LNCaP clone FGC (cell line): ENCODE measurements at regions not wholly inside any gene's neighbourhood (a gene's known extent, or its start where the extent isn't known, plus 50 kb on each side); places are given as distances from the start of the nearest gene placed in this dataset.

ENCODE experiments used
- DNase-seq: peaks from one replicate; pipeline ENCODE4 v3.0.0-alpha.2; 2011; ENCODE audit warnings: low read depth
- H3K4me3 ChIP-seq: 2 replicates; pipeline ENCODE4 v1.5.1; 2011; ENCODE audit warnings: mild to moderate bottlenecking, low read depth, low read length, control low read depth
- TF ChIP-seq, protein P1 (sequence below): IDR thresholded peaks from 2 replicates; pipeline ENCODE4 v1.5.1; 2012; ENCODE audit warnings: mild to moderate bottlenecking; ENCODE audit not compliant: control insufficient read depth, insufficient read depth; ENCODE audit errors: extremely low read depth

DNA sequence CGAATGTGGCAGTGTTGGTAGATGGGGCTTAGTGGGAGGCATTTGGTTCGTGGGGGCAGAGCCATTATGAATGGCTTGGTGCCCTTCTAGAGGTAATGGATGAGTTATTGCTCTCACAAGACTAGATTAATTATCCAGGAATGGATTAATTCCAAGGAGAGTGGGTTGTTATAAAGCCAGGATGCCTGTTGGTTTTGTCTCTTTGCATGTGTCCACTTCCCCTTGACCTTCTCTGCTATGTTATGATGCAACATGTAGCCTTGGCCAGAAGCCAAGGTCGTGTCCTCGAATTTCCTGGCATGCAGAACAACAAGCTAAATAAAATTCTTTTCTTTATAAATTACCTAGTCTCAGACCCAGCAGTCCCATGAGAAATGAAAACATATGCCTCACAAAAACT lies 111.2 kb upstream of the PLS3 start:
- no peak overlapping the region for H3K4me3 ChIP-seq
- DNase-seq, result no peak
- TF ChIP-seq, protein P1, sequence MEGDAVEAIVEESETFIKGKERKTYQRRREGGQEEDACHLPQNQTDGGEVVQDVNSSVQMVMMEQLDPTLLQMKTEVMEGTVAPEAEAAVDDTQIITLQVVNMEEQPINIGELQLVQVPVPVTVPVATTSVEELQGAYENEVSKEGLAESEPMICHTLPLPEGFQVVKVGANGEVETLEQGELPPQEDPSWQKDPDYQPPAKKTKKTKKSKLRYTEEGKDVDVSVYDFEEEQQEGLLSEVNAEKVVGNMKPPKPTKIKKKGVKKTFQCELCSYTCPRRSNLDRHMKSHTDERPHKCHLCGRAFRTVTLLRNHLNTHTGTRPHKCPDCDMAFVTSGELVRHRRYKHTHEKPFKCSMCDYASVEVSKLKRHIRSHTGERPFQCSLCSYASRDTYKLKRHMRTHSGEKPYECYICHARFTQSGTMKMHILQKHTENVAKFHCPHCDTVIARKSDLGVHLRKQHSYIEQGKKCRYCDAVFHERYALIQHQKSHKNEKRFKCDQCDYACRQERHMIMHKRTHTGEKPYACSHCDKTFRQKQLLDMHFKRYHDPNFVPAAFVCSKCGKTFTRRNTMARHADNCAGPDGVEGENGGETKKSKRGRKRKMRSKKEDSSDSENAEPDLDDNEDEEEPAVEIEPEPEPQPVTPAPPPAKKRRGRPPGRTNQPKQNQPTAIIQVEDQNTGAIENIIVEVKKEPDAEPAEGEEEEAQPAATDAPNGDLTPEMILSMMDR, result no peak

DNA sequence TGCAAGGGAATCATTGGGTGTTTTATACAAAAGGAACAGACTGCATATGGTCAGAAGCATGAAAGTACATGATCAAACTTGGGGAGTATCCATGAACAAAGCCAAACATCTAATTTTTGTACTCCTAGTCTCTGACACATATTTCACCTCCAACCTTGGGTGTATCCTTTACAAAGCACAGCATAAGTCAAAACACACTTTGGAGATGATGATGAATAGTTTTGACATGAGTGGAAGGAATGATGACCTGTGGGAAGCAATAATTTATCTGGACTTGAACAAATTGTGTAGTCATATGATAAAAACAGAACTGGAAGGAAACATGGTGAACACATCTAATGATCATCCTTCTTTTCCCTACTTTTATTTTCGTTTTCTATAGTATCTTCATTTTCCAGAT lies 108.7 kb upstream of the PLS3 start:
- H3K4me3 ChIP-seq, result no peak overlapping the region
- no peak for DNase-seq
- TF ChIP-seq, protein P1, result no peak

DNA sequence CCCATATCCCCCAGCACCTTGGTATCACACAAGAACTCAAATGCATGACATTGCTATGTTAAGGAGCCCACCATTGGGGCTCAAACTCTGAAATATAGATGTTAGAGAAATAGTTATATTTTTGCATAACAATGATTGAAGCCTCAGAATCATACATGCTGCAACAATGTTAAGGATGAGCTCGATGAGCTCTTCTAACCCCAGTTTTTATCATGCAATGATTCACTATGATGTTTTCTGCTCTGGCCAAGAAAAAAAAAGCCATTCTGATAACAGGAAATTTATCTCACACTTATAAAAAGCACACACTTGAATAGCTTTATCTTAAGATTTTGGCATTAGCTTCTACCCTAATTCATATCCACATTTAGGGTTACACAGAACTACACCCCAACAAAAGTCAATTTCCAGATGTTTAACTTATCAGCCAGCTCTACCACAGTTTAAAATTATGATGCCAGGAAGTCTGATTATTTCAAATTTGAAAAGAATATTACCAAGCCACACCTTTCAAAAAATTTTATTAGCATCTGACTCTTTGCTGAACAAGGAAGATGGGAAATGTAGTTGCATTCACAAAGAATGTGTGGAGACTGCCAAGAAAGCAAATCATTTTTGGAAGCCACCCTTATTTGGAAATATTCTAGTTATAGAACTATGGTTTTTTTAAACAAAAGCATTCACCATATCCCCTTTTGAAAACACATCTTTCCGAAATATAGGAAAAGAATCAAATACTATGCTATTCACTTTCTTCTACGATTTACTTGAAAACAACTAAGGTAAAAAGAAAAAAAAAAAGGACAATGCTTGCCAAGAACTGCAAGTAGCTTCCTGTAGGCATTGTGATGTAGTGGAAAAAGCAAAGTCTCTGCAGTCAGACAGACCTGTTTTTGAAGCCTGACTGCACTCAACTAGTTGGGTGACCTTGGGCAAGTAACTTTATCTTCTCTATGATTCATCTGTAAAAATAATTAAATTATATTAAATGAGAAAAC lies 100.8 kb upstream of the PLS3 start:
- DNase-seq, result no peak
- no peak overlapping the region for H3K4me3 ChIP-seq
- TF ChIP-seq, protein P1, result no peak

DNA sequence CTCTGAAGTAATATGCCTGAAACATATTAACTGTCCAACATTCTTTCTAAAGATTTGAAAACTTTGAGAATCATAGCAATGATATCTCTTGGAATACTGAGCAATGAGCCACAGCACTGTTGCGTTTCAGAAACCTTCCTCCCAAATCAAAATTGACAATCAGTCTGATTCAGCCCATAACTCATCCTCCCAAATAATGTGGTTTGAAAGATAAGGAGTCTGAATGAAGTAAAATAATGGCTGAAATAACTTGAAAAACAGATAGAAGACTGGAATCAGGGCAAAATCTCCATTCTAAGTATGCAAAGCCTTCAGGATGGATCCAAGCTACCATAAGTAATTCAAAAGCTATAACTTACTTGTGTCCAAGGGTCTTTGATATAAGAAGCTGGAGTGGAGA lies 98.6 kb upstream of the PLS3 start:
- no peak for DNase-seq
- no peak overlapping the region for H3K4me3 ChIP-seq
- TF ChIP-seq, protein P1, result no peak

DNA sequence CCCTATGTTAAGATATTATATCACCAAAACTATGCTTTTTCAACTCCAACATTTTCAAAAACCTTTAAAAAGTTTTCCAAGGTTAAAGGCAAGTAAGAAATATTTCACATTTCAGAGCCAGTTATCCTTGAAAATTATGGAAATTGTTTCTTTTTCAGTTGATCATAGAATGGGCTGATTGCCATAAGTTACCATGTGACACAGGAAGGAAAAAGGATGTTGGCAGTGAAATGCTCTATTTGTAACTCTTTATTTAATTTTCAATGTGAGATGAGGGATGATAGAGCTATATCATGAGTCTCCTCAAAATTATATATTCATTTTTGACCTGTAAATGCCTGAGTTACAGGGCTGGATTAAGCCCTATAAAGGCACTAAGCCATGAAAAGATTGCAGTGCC lies 93.0 kb upstream of the PLS3 start:
- no peak for DNase-seq
- TF ChIP-seq, protein P1, result no peak
- no peak overlapping the region for H3K4me3 ChIP-seq

DNA sequence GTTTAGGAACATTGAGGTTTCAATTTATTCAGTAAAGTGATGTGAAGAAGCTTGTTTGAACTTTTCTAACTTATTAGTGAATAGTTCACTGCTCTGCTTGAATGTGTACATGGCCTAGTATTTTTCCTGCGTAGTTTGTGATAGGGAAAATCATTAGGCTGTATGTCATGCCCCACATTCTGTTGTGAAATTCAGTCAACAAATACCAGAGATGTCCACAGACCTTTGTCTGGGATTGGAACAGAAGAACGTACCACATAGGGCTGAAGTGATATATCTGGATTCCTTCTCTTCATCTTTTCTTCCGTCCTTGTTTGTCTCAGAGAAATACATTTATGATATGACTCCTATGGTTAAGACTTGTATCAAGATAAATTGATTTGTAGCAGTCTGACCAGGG lies 88.8 kb upstream of the PLS3 start:
- TF ChIP-seq, protein P1, result no peak
- H3K4me3 ChIP-seq, result no peak overlapping the region
- DNase-seq, result no peak
